ENCODE measurements at regions not wholly inside any gene's neighbourhood (a gene's known extent, or its start where the extent isn't known, plus 50 kb on each side); places are given as distances from the start of the nearest gene placed in this dataset.

DNA sequence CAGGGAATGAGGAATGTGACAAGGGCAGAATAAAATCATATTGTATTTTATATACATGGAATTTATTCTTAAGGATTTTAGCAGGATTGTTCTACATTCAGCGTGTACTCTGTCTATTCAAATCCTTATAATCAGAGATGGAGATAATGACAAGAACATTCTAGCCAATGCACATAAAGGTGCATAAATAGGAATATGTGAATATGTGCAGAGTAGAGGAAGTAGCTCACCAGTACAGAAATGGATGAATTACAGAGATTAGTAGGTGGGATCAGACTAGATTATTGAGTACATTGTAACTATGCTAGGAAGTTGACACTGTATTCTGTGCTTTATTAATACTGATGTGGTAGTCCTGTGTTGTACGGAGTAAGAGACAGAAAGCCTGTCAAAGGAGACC is 1308.8 kb downstream of the FAM181B start:
- no peak for DNase-seq (ENCODE audit: low read depth)

DNA sequence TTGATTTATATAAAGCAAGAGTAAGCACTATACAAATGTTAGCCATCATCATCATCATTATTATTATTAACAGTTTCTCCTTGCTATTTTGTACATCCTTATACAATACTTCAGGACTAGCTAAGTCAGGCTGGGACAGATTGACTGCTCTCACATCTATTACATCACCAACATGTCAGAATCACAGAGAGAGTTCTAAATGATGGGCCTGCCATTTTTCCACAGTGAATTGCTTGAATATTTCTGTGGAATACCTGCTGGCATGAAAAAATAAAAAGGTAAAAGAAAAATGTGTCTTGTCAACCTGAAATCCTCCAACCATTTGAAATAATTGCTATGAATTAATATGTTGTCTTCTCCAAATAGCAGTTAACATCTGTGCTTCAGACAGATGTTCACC is 1311.3 kb downstream of the FAM181B start:
- DNase-seq (ENCODE audit: low read depth) = no peak

DNA sequence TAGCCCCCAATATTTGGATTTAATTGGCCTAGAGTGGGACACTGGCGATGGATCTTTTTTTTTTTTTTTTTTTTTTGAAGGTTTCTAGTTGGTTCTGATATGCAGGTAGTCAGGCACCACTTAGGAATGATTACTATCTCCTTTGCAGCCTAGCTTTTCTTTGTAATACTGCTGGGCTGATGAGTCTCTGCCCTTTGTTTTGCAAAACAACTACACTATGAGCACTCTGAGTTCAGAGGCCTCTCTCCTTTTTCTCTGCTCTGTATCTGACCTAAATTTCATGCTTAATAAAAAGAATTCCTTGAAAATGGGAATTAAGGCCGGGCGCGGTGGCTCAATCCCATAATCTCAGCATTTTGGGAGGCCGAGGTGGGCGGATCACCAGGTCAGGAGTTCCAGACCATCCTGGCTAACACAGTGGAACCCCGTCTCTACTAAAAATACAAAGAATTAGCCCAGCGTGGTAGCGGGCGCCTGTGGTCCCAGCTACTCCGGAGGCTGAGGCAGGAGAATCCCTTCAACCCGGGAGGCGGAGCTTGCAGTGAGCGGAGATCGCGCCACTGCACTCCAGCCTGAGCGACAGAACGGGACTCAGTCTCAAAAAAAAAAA is 1312.3 kb downstream of the FAM181B start:
- no peak for DNase-seq (ENCODE audit: low read depth)

DNA sequence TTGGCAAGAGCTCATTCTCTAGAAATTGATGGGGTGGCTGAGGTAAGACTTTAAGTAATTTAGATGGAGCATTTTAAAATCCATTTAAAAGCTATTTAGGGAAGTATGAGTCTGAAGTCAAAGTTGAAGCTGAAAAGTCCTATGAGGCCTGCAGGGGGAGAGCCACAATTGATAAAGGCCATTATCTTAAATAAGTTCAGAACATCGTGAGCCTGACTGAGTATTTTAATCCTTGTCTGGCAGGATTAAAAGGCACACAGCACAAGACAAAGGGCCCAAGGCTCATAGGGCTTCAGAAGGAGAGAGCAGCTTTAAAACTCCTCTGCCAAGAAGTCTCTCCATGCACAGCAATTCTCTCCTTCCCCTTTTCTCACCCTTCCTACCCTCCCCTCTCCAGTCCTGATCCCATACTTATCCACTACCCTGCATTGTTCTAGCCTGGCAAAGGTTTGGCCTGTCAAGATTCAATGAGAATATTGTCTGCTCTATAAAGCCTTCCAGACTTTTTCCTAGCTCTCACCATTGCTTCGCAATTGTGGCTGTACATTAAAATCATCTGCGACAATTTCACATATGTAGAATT is 1312.9 kb downstream of the FAM181B start:
- no peak for DNase-seq (ENCODE audit: low read depth)

DNA sequence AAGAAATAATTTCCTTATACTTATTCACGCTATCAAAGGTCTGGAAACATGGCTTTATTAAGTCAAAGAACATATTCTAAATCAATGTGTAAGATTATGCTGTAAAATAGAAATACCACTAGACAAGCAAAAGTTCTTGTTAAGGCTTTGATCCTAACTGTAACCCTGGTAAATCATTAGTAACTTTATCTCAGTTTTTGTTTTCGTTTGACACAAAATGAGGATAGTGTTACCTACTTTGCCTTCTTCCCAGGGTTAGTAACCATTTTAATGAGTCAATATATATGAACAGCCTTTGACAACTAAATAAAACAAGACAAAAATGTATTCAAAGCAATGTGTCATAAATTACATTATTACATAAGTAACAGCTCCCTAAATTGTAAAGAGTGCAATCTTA is 1336.3 kb downstream of the FAM181B start:
- no peak for DNase-seq (ENCODE audit: low read depth)

DNA sequence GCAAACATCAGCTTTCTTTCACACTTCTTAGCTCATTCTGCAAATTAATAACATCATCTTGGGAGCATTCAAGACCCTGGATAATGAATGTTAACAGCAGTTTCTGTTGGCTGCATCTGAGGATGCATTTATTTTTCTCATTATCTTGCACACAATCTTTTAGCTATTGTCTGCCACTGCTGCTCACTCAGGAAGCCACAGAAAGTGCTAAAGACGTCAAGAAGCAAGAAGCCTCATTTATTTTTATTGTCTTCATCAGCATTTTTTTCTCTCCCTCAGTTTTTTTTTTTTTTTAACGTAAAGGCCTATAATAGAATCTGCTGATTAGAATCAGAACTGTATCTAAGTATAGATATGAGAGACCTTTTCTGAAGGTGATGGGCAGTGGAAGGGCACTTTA is 1339.4 kb downstream of the FAM181B start:
- no peak for DNase-seq (ENCODE audit: low read depth)

DNA sequence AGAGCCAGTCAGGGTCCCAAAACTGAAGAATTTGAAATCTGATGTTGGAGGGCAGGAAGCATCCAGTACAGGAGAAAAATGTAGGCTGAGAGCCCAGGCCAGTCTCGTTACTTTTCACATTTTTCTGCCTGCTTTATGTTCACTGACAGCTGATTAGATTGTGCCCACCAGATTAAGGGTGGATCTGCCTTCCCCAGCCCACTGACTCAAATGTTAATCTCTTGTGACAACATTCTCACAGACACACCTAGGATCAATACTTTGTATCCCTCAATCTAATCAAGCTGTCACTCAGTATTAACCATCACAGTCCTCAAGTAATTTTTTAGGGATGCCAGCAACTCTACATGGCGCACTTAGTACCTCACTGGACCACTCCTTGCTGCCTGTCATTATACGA is 1345.3 kb downstream of the FAM181B start:
- DNase-seq (ENCODE audit: low read depth) = no peak

DNA sequence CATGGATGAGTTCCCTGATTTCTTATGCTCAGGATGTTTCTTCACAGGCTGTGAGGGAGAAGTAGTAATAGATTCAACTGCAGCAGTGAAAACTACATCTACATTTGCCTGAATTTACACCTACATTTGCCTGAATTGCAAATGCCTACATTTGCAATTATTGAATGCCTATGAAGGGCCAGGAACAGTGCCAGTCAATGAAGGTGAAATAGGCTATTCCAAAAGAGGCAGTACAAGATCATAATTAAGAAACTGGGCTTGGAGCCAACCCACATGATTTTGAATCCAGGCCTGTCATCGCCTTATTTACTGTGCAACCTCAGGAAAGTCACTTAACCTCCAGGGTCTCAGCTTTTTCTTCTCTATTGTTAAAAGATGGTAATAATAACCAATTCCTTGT is 1353.3 kb downstream of the FAM181B start:
- DNase-seq (ENCODE audit: low read depth) = no peak

DNA sequence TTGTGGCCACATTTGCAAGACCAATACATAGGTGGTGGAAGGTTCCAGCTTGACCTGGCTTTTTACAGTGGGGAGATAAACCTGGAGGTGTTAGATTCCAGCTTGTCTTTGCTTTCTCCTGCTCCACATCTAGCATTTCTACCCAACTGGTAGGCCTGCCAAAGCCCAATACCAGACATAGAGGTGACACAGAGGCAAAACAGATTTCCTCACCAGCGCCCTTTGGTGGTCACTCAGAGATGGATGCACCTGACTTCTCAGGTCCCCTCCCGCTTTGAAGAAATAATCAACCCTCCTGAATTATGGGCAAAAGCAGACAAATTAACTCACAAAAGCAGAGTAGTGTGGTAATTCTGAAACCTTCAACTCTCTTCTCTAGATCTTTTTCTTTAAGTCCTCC is 1356.2 kb downstream of the FAM181B start:
- no peak for DNase-seq (ENCODE audit: low read depth)

DNA sequence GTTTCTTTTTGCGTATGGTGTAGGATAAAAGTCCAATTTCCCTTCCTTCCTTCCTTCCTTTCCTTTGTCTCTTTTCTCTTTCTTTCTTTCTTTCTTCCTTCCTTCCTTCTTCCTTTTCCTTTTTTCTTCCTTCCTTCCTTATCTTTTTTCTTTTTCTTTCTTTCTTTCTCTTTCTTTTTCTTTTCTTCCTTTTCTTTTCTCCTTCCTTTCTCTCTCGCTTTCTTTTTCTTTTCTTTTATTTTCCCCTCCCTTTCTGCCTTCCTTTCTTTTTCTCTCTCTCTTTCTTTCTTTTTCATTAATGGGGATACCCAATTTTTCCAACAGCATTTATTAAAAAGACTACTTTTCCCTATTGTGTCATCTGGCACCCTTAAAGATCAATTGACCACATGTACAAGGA is 1359.7 kb downstream of the FAM181B start:
- DNase-seq (ENCODE audit: low read depth) = no peak

DNA sequence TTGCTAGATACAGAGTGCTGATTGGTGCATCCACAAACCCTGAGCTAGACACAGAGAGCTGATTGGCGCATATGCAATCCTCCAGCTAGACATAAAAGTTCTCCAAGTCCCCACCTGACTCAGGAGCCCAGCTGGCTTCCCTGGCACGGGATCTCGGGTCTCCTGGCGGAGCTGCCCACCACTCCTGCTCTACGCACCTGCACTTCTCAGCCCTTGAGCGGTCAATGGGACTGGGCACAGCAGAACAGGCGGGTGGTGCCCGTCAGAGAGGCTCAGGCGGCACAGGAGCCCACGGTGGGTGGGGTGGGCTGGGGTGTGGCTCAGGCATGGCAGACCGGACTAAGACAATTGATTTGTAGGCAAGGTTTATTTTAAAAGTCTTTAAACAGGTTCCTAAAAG is 1365.5 kb downstream of the FAM181B start:
- no peak for DNase-seq (ENCODE audit: low read depth)

DNA sequence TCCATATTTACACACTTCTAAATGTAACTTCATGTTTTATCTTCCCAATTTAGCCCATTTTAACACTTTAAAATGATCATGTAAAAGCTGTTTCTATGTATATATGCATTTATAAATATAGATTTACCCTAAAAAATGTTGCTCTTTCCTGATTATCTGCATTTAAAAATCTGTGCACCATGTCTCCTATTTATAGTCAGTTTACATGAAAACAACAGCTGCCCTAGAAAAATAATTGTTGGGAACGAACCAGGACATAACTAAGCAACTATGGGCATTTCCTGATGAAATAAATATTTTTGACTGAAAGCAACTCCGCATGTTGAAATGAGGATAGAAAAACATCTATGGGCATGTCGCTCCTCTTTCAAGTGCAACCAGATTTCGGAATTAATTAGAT is 1368.2 kb downstream of the FAM181B start:
- DNase-seq (ENCODE audit: low read depth) = no peak

DNA sequence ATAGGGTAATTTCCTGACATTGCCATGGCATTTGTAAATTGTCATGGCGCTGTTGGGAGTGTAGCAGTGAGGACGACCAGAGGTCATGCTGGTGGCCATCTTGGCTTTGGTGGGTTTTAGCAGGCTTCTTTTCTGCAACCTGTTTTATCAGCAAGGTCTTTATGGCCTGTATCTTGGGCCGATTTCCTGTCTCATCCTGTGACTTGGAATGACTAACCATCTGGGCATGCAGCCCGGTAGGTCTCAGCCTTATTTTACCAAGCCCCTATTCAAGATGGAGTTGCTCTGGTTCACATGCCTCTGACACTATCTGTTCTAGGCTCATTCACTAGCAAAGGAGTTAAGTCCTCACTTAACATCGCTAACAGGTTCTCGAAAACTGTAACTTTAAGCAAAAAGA is 1374.2 kb downstream of the FAM181B start:
- no peak for DNase-seq (ENCODE audit: low read depth)

DNA sequence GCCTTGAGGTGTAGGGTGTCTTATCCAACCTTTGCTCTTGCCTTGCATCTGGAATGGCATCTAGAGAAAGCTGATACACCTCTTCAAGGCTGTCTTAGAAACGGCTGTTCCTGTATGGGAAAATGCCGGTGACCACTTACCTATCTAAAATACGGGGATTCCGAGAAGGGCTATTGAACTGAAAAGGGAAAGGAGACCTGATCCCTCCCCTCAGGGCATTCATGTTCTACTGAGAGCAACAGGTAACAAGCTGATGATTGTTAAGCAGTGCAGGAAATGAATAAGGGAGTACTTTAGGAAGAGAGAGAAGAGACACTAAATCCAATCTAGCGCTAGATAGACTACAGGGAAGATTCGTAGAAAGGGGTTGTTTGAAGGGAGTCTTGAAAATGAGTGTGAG is 1388.1 kb downstream of the FAM181B start:
- no peak for DNase-seq (ENCODE audit: low read depth)

DNA sequence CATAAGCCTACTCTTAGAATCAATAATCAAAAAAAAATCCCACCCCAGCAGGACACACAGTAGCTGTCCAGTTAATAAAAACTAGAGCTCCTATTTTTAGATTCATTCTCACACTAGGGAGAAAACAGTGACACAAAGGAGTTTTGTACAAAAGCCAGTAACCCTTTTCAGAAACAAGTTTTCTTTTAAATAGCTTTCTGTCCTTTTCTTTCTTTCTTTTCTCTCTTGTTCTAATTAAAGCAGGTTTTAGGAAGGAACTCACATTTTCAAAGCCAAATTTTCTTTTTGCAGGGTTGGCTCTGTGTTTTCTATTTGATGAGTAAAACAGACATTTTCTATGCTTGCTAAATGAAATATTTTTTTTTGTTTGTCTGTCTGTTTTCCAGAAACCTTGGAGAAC is 1390.7 kb downstream of the FAM181B start:
- no peak for DNase-seq (ENCODE audit: low read depth)

DNA sequence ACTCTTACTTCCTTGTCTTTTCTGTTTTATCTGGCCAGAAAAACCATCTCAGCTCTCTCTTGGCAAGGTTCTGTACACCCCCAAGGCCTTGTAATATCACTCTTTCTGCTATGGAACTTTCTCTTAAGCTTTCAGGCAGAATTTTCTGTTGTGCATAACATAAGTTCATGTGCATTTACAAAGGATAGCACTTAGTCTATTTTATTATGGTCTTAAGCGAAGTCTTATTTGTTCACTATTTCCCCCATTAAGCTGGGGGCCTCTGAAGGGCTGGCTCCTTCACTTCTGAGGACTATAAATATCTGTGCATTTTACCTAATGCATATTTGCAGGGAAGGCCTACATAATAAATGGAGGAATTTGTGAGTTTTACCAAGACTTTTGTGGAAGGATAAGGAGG is 1393.4 kb downstream of the FAM181B start:
- DNase-seq (ENCODE audit: low read depth) = no peak

DNA sequence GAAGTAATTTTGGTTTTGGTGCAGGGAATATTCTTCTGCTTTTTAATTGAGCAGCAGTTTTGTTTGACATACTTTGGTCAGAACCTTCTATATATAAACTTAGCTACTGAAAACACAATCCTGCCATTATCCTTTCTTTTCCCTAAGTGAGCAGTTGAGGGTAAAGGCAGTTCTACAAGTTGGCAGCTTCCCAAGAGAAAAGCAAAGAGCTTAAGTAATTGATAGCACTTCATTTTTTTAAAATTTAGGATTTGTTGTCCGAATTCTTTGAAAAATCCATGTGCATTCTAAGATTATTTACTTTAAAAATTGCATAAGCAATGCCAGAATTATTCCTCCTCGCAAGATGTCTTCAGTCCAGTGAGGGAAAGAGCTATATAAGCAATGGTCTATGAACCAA is 1394.1 kb downstream of the FAM181B start:
- DNase-seq (ENCODE audit: low read depth) = no peak

DNA sequence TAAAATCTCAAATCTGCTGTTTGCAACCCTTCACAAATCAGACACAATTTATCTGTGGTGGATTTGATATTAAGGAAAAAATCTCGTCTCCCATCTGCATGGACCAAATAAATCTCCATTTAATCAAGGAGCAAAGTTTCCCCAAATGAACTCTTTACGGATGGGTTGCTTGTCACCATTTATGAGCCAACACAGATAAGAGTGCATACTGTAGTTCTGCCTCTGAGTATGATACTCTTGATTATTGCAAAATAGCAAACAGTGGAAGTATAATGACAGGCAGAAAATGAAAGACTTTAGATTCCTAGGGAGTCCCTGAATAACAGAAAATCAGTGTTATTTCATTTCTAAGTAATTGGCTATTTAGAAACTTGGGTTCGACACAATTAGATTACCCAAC is 1395.9 kb downstream of the FAM181B start:
- DNase-seq (ENCODE audit: low read depth) = no peak

DNA sequence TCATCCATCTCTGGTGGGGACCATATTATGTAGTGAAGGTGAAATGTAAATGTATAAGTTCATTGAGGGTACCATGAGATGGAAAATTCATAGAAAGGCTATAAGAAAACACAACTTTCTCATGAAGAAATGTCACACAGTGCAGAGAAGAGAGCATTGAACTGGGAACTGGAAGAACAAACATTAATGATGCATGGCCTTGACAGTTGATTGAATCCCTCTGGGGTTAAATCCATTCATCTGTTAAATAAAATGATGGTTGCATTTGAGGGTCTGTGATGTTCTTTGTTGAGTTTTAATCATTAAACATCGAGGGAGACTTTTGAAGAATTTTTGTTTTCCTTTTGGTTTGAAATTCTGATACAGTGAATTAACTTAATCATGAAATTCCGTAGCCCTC is 1401.4 kb downstream of the FAM181B start:
- no peak for DNase-seq (ENCODE audit: low read depth)

DNA sequence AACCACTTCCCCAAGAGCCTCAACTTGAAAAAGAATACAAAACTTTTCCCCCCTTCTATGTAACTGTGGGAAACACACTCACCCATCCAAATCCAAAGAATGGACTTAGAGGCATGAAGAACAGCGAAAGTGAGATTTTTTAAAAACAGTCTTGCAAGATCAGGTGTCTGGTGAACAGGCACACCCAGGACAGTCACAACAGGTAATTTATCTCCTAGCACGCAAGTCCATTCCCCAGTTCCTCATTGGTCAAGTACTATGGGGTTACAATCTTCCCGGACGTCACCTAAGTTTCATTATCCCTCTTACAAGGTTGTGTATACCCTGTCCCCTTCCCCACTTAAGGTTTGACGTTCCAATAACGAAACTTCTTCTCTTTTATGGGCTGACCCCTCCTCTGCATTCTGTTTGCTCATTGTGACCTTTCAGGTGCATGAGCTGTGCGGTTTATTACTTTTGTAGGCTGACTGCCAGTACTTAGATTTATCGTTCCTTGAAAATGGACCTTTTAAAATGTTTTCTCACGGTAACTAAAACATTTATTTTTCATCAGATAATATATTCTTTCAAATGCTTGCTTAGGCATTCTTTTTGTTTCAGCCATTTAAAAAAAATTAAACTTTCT is 1401.9 kb downstream of the FAM181B start:
- DNase-seq (ENCODE audit: low read depth) = no peak

DNA sequence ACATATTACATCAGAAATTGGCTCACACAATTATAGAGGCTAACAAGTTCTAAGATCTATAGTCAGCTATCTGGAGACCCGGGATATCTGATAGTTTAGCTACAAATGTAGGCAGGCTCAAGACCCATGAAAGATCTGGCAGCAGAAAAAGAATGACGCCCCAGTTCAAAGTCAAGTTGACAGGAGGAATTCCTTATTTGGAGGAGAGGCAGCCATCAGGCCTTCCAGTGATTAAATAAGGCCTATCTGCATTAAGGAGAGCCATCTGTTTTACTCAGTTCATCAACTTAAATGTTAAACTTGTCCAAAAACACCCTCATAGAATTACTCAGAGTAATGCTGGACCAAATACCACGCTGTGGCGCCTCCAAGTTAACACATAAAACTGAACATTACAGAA is 1402.6 kb downstream of the FAM181B start:
- no peak for DNase-seq (ENCODE audit: low read depth)

DNA sequence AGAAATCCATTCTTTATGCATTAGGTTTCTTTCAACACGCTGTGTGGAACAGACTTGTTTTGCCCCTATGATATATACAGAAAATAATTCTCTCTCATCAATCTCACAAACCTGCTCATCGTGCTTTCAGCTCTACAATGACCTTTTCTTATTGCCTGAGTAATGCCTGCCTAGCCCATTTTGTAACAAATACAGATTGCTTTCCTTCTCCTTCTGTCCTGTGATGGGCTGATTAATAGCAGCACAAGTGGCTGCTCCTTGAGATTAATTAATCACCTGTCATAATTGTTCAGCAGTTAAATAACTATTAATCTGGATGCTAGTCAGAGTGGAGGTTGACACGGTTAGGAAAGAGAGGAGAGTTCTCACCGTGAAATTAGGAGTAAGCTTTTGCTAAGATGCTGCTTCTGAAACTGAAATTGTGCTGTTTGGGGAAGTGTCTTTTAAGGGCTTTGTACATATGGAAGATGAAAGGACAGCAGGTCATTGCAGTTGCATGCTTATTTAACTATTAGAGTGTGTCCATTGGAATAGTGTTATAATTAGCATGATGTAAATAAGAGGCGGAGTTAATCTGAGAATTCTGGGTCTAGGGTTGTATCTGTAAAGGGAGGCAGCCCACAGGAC is 1430.5 kb downstream of the FAM181B start:
- no peak for DNase-seq (ENCODE audit: low read depth)

DNA sequence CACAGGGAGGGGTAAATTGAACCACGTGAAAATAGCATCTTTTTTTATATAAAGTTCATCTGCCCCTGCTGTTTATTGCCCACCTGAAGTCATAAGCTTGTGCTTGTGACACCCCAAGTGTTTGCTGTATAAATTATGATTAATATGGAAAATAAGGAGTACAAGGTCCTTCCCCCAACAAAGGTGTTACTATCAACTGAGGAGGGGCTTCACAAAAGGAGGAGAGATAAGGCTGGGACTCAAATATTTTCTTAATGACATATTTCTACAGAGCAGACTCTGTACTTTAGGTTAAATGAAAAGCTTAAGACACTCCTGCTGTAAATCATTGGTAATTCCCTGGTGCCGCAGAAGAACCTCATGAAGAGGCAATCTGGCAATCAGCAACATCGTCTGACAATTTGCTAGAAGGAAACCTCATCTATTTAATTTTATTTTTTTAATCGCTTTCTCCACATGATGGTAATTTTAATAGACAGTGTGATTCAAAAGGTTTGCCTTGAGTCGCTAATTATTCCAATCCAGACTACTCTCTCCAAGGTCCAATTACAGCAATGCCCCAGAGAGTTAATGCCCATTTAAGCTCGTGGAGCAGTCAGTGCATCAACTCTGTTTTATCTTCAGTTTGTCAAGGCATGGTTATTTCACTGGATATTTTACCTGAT is 1432.4 kb downstream of the FAM181B start:
- DNase-seq (ENCODE audit: low read depth) = no peak

All from RPMI7951 (cell line).